Upper lobe of left lung (tissue), 6 donors: ENCODE measurements at regions not wholly inside any gene's neighbourhood (a gene's known extent, or its start where the extent isn't known, plus 50 kb on each side); places are given as distances from the start of the nearest gene placed in this dataset.

Experiments
- ATAC-seq, 2 donors: fragments of 200-7000 bp; cut with Tn5 transposase; one replicate each; pipeline ENCODE4 v1.9.1; 2022; ENCODE audit warnings: mild to moderate bottlenecking in 2 of 2, moderate library complexity in 2 of 2; ENCODE audit not compliant: low FRiP score in 2 of 2
- DNase-seq, 2 donors: peaks; one replicate each; pipeline ENCODE4 v3.0.0-alpha.2; 2019 to 2020
- H3K27ac ChIP-seq, 4 donors: fragments of 200-600 bp; sonication (generic); one replicate each; pipeline ENCODE4 v1.5.1; 2016 to 2019
- H3K27me3 ChIP-seq, 4 donors: fragments of 200-600 bp; sonication (generic); one replicate each; pipeline ENCODE4 v1.5.1; 2017 to 2019
- H3K36me3 ChIP-seq, 4 donors: fragments of 200-600 bp; sonication (generic); one replicate each; pipeline ENCODE4 v1.5.1; 2016 to 2019
- H3K4me1 ChIP-seq, 4 donors: fragments of 200-600 bp; sonication (generic); one replicate each; pipeline ENCODE4 v1.5.1; 2018 to 2019
- H3K4me3 ChIP-seq, 4 donors: fragments of 200-600 bp; sonication (generic); one replicate each; pipeline ENCODE4 v1.5.1; 2017 to 2019; ENCODE audit warnings: mild to moderate bottlenecking in 2 of 4, moderate library complexity in 1 of 4
- H3K9me3 ChIP-seq, 4 donors: fragments of 200-600 bp; sonication (generic); one replicate each; pipeline ENCODE4 v1.5.1; 2018 to 2019
- CTCF ChIP-seq, 6 experiments: fragments of 450-650 bp in 4 of 6; fragments of 200-600 bp in 2 of 6; sonication (generic) in 2 of 6; IDR thresholded peaks; one replicate each; pipeline ENCODE4 v1.5.1; 2016 to 2019; ENCODE audit warnings: antibody characterized with exemption in 6 of 6
- EP300 ChIP-seq, 4 donors: sonication (generic); formaldehyde crosslinking; IDR thresholded peaks; one replicate each; pipeline ENCODE4 v1.5.1; 2017; ENCODE audit warnings: antibody characterized with exemption in 4 of 4, control low read depth in 2 of 4
- POLR2A ChIP-seq, 4 donors: fragments of 450-650 bp; IDR thresholded peaks; one replicate each; pipeline ENCODE4 v1.5.1; 2016 to 2017; ENCODE audit warnings: antibody characterized with exemption in 4 of 4, mild to moderate bottlenecking in 2 of 4
- POLR2AphosphoS5 ChIP-seq, 2 donors: sonication (generic); formaldehyde crosslinking; IDR thresholded peaks; one replicate each; pipeline ENCODE4 v1.5.1; 2017; ENCODE audit warnings: antibody characterized with exemption in 2 of 2
- WGBS, 2 donors: methylation state at CpG; one replicate each; pipeline ENCODE4 v1.1.5; 2017 to 2018; 5-methylcytosine and 5-hydroxymethylcytosine counted together
- donor health status: DM: no; HTN: no; CAD: no; lungs with moderate emphysema.
- donor health status: DM: no; HTN: yes; CAD: no; lungs with severe emphysema.

DNA sequence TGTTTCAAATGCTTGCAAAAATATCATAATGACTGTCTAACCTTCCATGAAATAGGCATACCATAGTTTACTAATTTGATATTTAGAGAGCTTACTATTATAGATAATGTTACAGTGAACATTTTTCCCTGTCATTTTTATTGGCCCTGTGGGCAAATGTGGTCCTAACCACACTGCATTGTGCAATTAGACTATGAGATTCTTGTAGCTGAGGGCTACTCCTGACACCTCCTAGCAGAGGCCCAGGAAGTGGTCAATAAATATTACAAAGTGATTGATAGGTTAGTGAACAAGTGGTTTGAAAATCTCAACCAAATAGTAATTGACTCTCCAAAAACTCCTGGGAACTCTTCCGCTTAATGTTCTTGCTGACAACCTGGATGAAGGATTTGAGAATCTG is 160.5 kb upstream of the KCNG1 start:
- Histone ChIP-seq H3K4me3 (no peak overlapping the region), H3K4me1 (no peaks in the 10 kb centered on the region), H3K27ac (no peak overlapping the region), H3K36me3 (no peaks in the 10 kb centered on the region), H3K27me3 (no peaks in the 10 kb centered on the region), H3K9me3 (no peaks in the 10 kb centered on the region)
- no peak for TF ChIP-seq POLR2A (IDR thresholded peaks at IDR 0.05)
- no peak for TF ChIP-seq CTCF (IDR thresholded peaks at IDR 0.05)
- TF ChIP-seq POLR2AphosphoS5 (IDR thresholded peaks at IDR 0.05) = no peak
- no peak for TF ChIP-seq EP300 (IDR thresholded peaks at IDR 0.05)
- 97 to 100% methylated on average over 1 of the region's 1 CpG for WGBS, 2 donors
- ATAC-seq (no peak), DNase-seq (no peak)

GRCh38 chr20:51182571-51182970 is 159.7 kb upstream of the KCNG1 start:
- WGBS, 2 donors = 80 to 82% methylated on average over 6 of the region's 6 CpGs
- no peak for ATAC-seq
- no peaks in the 10 kb centered on the region for H3K36me3 ChIP-seq
- TF ChIP-seq POLR2AphosphoS5 (IDR thresholded peaks at IDR 0.05) = no peak
- TF ChIP-seq POLR2A (IDR thresholded peaks at IDR 0.05) = no peak
- TF ChIP-seq CTCF (IDR thresholded peaks at IDR 0.05) = no peak
- TF ChIP-seq EP300 (IDR thresholded peaks at IDR 0.05) = no peak
- no peaks in the 10 kb centered on the region for H3K27me3 ChIP-seq
- no peak for DNase-seq
- no peak overlapping the region for H3K27ac ChIP-seq
- H3K9me3 ChIP-seq = no peaks in the 10 kb centered on the region
- no peak overlapping the region for H3K4me3 ChIP-seq
- no peaks in the 10 kb centered on the region for H3K4me1 ChIP-seq

- no peaks in the 10 kb centered on the region for H3K27me3 ChIP-seq
- no peak overlapping the region for H3K4me3 ChIP-seq
- no peak for TF ChIP-seq POLR2A (IDR thresholded peaks at IDR 0.05)
- TF ChIP-seq POLR2AphosphoS5 (IDR thresholded peaks at IDR 0.05) = no peak
- TF ChIP-seq CTCF (IDR thresholded peaks at IDR 0.05) = no peak
- no peak for TF ChIP-seq EP300 (IDR thresholded peaks at IDR 0.05)
- H3K4me1 ChIP-seq = no peaks in the 10 kb centered on the region
- 79% methylated on average over 3 of the region's 3 CpGs for WGBS, 2 donors
- H3K27ac ChIP-seq = no peak overlapping the region
- ATAC-seq (no peak), DNase-seq (no peak)
- no peaks in the 10 kb centered on the region for H3K9me3 ChIP-seq
- no peaks in the 10 kb centered on the region for H3K36me3 ChIP-seq
Measured at GRCh38 chr20:51178153-51178552, 155.2 kb upstream of the KCNG1 start.

DNA sequence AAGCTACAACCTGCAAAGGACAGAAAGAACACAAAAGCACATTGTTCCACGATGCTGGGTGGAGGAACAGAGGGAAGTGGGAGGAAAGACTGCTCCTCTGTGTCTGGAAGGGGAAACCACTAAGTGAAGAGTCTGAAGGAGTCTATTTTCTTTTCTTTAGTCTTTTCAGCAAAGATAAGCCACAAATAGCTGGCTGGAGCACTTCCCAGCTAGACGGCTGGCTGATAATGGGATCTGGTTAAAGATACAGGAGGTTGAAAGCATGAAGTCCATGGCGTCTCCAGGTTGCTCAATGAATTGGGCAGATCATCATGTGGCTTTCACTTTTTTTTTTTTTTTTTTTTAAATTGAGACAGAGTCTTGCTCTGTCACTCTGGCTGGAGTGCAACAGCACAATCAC is 154.0 kb upstream of the KCNG1 start:
- WGBS, 2 donors = 24 to 31% methylated on average over 3 of the region's 3 CpGs
- no peak for DNase-seq
- Histone ChIP-seq H3K27me3 (no peaks in the 10 kb centered on the region), H3K27ac (no peak overlapping the region), H3K36me3 (no peaks in the 10 kb centered on the region), H3K4me1 (no peaks in the 10 kb centered on the region), H3K9me3 (no peaks in the 10 kb centered on the region), H3K4me3 (no peak overlapping the region)
- ATAC-seq = no peak
- TF ChIP-seq CTCF (IDR thresholded peaks at IDR 0.05) (no peak), POLR2AphosphoS5 (IDR thresholded peaks at IDR 0.05) (no peak), POLR2A (IDR thresholded peaks at IDR 0.05) (no peak), EP300 (IDR thresholded peaks at IDR 0.05) (no peak)

DNA sequence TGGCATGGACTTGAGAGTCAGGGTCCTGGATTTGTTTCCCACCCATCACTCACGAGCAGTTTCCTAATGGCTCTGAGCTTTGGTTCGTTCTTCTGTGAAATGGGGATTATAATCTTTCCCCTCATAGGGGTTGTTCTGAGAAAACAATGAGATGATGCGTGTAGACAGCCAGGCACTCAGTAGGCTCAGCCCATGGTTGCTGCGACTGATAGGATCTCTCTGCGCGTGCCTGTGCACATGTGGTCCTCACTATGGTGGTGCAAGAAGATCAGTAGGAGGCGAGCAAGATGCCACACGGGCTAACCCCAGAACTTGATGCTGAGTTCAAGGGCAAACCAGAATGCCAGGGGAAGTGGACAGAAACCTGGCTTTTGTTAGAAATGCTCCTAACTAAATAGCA is 153.5 kb upstream of the KCNG1 start:
- Histone ChIP-seq H3K4me1 (no peaks in the 10 kb centered on the region), H3K9me3 (no peaks in the 10 kb centered on the region), H3K36me3 (no peaks in the 10 kb centered on the region), H3K27me3 (no peaks in the 10 kb centered on the region), H3K27ac (no peak overlapping the region), H3K4me3 (no peak overlapping the region)
- 80% methylated on average over 6 to 8 of the region's 8 CpGs for WGBS, 2 donors
- TF ChIP-seq POLR2A (IDR thresholded peaks at IDR 0.05) (no peak), EP300 (IDR thresholded peaks at IDR 0.05) (no peak), POLR2AphosphoS5 (IDR thresholded peaks at IDR 0.05) (no peak), CTCF (IDR thresholded peaks at IDR 0.05) (no peak)
- ATAC-seq = no peak
- DNase-seq = no peak
